ENCODE measurements at regions not wholly inside any gene's neighbourhood (a gene's known extent, or its start where the extent isn't known, plus 50 kb on each side); places are given as distances from the start of the nearest gene placed in this dataset.

DNA sequence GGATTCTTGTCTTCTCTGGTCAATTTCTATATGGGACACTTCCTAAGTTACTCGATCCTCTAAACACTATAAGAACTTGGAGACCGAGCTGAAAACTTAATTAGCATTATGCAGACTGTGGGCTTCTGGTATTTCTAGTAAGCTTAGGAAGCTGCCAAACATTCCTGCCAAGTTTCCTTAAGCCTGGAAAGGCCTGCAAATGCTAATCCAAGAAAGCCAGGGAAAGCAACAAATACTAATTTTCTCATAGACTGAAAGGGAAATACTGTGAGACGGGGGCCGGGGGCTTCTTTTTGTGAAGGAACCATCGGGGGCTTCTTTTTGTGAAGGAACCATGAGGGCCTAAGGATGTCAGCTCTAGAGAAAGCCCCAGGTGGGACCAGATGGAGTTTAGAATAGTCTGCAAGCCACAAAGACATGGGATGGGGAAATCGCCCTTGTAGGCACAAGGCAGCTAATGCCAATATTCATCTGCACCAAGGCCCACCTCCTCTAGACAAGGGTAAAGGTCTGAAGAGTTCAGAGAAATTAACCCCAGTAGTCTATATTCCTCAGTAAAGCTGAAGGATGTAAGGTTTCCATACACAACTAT is 332.4 kb upstream of the PRDM1 start:
- ATAC-seq = no peak
- POLR2A ChIA-PET = no interaction called here
- H3K27ac Mint-ChIP-seq = no peak overlapping the region

DNA sequence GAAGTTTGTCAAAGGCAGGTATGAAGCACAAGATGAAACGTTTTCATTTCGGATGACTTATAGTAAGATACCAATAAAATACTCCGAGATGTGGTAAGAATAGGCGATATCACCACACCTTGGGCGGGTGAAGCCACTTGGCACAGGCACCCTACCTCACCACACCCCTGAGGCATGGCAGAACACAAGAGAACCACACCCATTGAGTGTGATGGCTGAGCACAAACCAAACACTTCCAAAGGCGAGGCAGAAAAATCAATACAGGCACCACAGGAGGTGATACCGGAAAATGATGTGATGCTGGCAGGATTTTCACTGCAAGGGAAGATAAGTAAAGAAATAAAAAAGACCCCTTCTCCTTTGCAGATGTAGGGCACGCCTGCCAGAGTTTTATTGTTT is 332.9 kb upstream of the PRDM1 start:
- no peak for DNase-seq
- Mint-ChIP-seq H3K27me3 (ENCODE audit: low read depth) (peaks cover 5% of the 10 kb centered on the region), H3K36me3 (ENCODE audit: low read depth) (peaks cover 6% of the 10 kb centered on the region), H3K4me3 (no peak overlapping the region), H3K9me3 (ENCODE audit: insufficient read depth) (no peaks in the 10 kb centered on the region), H3K27ac (no peak overlapping the region), H3K4me1 (ENCODE audit: low read depth) (peaks cover 16% of the 10 kb centered on the region)
- ChIA-PET POLR2A (no interaction called here), CTCF (interaction anchor here (0.6 kb wide), 1 partner anchor 470 kb away, joined by 3 read pairs; no protein-coding TSS in a partner anchor)
- ATAC-seq = no peak

More for the DNA sequence above, 332.4 kb upstream of the PRDM1 start:
- no peak overlapping the region for H3K4me3 Mint-ChIP-seq
- H3K9me3 Mint-ChIP-seq (ENCODE audit: insufficient read depth) = no peaks in the 10 kb centered on the region
- H3K36me3 Mint-ChIP-seq (ENCODE audit: low read depth) = peaks cover 6% of the 10 kb centered on the region
- DNase-seq = no peak
- CTCF ChIA-PET = interaction anchor here (1.3 kb wide), 1 partner anchor 24 kb away, joined by 3 read pairs; no protein-coding TSS in a partner anchor
- peaks cover 17% of the 10 kb centered on the region for H3K4me1 Mint-ChIP-seq (ENCODE audit: low read depth)
- peaks cover under 1% of the 10 kb centered on the region for H3K27me3 Mint-ChIP-seq (ENCODE audit: low read depth)

- peaks cover 3% of the 10 kb centered on the region for H3K36me3 Mint-ChIP-seq (ENCODE audit: low read depth)
- no peak overlapping the region for H3K4me3 Mint-ChIP-seq
- peaks cover 14% of the 10 kb centered on the region for H3K27me3 Mint-ChIP-seq (ENCODE audit: low read depth)
- ChIA-PET CTCF (no interaction called here), POLR2A (no interaction called here)
- no peak overlapping the region for H3K27ac Mint-ChIP-seq
- H3K9me3 Mint-ChIP-seq (ENCODE audit: insufficient read depth) = no peaks in the 10 kb centered on the region
- peaks cover 7% of the 10 kb centered on the region for H3K4me1 Mint-ChIP-seq (ENCODE audit: low read depth)
- ATAC-seq = no peak
- no peak for DNase-seq
Observed at GRCh38 chr6:105750089-105750488, 336.0 kb upstream of the PRDM1 start.

DNA sequence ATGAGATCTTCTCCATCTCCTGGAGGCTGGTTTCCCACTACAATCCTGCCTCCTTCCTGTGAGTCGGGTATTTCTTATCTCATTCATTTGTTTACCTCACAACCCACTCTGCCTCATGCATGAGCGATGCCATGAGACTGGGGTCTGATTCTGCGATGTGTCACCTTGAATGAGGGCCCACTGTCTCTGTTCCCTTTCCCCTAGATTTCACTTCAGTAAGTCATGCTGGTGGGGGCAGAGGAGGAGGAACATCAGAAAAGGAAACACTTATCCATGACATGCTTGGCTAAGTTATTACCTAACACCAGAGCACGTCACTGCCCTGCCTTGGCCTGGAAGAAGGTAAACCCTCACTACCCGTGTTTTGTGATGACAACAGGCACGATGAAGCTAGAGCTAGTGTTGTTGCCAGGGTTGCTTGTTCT is 337.4 kb upstream of the PRDM1 start:
- no peak for DNase-seq
- ChIA-PET POLR2A (no interaction called here), CTCF (no interaction called here)
- Mint-ChIP-seq H3K4me3 (no peak overlapping the region), H3K27ac (no peak overlapping the region), H3K27me3 (ENCODE audit: low read depth) (peaks cover 16% of the 10 kb centered on the region), H3K9me3 (ENCODE audit: insufficient read depth) (no peaks in the 10 kb centered on the region), H3K36me3 (ENCODE audit: low read depth) (peaks cover 3% of the 10 kb centered on the region), H3K4me1 (ENCODE audit: low read depth) (peaks cover 18% of the 10 kb centered on the region)
- ATAC-seq = no peak

DNA sequence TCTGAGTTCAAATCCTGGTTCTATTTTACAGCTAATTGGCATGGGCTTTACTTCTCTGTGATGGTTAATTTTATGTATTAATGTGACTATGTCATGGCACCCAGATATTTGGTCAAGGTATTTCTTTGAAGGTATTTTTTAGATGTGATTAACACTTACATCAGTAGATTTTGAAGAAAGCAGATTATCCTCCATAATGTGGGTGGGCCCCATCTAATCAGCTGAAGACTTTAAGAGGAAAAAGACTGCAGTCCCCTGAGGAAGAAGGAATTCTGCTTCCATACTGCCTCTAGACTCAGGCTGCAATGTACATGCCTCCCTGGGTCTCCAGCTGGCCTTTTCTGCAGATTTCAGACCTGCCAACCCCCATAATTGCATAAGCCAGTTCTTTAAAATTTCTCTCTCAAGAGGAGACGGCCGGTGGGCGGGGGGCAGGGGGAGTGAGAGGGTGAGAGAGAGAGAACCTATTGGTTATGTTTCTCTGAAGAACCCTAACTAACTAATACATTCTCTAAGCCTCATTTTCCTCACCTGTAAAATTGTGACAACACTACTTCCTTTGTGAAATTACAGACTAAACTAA is 338.2 kb upstream of the PRDM1 start:
- POLR2A ChIA-PET = interaction anchor here (0.7 kb wide), 1 partner anchor 222 kb away, joined by 3 read pairs; no protein-coding TSS in a partner anchor
- CTCF ChIA-PET = no interaction called here
- H3K27ac Mint-ChIP-seq = no peak overlapping the region
- no peak overlapping the region for H3K4me3 Mint-ChIP-seq
- H3K4me1 Mint-ChIP-seq (ENCODE audit: low read depth) = peaks cover 19% of the 10 kb centered on the region
- DNase-seq (no peak), ATAC-seq (no peak)
- no peaks in the 10 kb centered on the region for H3K9me3 Mint-ChIP-seq (ENCODE audit: insufficient read depth)
- peaks cover 16% of the 10 kb centered on the region for H3K27me3 Mint-ChIP-seq (ENCODE audit: low read depth)
- H3K36me3 Mint-ChIP-seq (ENCODE audit: low read depth) = peaks cover 3% of the 10 kb centered on the region

DNA sequence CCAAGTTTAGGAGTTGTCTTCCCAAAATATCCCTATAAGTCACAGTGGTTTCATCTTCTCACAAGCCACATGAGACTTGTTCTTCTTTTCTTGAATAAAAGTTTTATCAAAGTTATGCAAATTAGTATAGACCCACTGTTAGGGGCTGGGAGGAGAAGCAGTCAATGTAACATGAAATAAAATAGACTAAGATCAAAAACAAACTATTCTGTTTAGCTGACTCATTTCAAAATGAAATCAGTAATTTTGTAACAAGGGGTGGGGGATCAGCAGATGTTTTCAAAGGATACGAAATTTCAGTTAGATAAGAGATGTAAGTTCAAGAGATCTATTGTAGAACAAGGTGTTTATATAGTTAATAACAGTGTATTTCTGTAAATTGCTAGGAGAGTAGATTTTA is 339.6 kb upstream of the PRDM1 start:
- H3K36me3 Mint-ChIP-seq (ENCODE audit: low read depth) = no peaks in the 10 kb centered on the region
- DNase-seq = no peak
- POLR2A ChIA-PET = no interaction called here
- H3K27me3 Mint-ChIP-seq (ENCODE audit: low read depth) = peaks cover 17% of the 10 kb centered on the region
- peaks cover 19% of the 10 kb centered on the region for H3K4me1 Mint-ChIP-seq (ENCODE audit: low read depth)
- CTCF ChIA-PET = no interaction called here
- ATAC-seq = no peak
- H3K27ac Mint-ChIP-seq = no peak overlapping the region
- no peaks in the 10 kb centered on the region for H3K9me3 Mint-ChIP-seq (ENCODE audit: insufficient read depth)
- H3K4me3 Mint-ChIP-seq = no peak overlapping the region

DNA sequence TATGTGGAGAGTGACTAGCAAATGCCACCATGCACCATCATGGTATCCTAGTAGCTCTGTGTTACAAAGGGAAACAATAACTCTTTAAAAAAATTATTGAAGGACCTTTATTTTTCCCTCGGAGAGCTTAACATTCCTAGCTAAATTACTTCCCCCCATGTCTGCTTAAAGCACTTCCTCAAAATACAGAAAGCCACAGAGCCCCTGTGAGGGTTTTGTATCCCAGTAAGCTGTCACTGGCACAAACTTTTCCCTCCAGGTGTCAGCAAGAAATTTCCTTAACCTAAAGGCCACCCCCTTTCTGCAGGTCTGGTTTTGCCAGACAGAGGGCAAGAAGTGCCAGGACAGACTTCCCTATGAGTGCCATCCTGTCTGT is 340.0 kb upstream of the PRDM1 start:
- CTCF ChIA-PET = no interaction called here
- H3K27ac Mint-ChIP-seq = no peak overlapping the region

GRCh38 chr6:105745464-105746129 is 340.5 kb upstream of the PRDM1 start:
- Mint-ChIP-seq H3K27me3 (ENCODE audit: low read depth) (peaks cover 18% of the 10 kb centered on the region), H3K9me3 (ENCODE audit: insufficient read depth) (no peaks in the 10 kb centered on the region), H3K4me1 (ENCODE audit: low read depth) (peaks cover 19% of the 10 kb centered on the region), H3K27ac (no peak overlapping the region), H3K4me3 (no peak overlapping the region), H3K36me3 (ENCODE audit: low read depth) (no peaks in the 10 kb centered on the region)
- CTCF ChIA-PET = interaction anchor here (0.6 kb wide), 1 partner anchor 93 kb away, joined by 3 read pairs; no protein-coding TSS in a partner anchor
- ATAC-seq = no peak
- POLR2A ChIA-PET = interaction anchor here (0.7 kb wide), 1 partner anchor 41 kb away, joined by 3 read pairs; no protein-coding TSS in a partner anchor
- DNase-seq = no peak

More for the DNA sequence above, 340.0 kb upstream of the PRDM1 start:
- no peak overlapping the region for H3K4me3 Mint-ChIP-seq
- POLR2A ChIA-PET = no interaction called here
- peaks cover 18% of the 10 kb centered on the region for H3K27me3 Mint-ChIP-seq (ENCODE audit: low read depth)
- DNase-seq (no peak), ATAC-seq (no peak)
- no peaks in the 10 kb centered on the region for H3K9me3 Mint-ChIP-seq (ENCODE audit: insufficient read depth)
- peaks cover 19% of the 10 kb centered on the region for H3K4me1 Mint-ChIP-seq (ENCODE audit: low read depth)
- H3K36me3 Mint-ChIP-seq (ENCODE audit: low read depth) = no peaks in the 10 kb centered on the region

GRCh38 chr6:105744815-105745214 is 341.3 kb upstream of the PRDM1 start:
- Mint-ChIP-seq H3K27ac (no peak overlapping the region), H3K9me3 (ENCODE audit: insufficient read depth) (no peaks in the 10 kb centered on the region), H3K36me3 (ENCODE audit: low read depth) (no peaks in the 10 kb centered on the region), H3K4me3 (no peak overlapping the region), H3K27me3 (ENCODE audit: low read depth) (peaks cover 18% of the 10 kb centered on the region), H3K4me1 (ENCODE audit: low read depth) (peaks cover 19% of the 10 kb centered on the region)
- CTCF ChIA-PET = interaction anchor here (0.6 to 1.1 kb wide), 4 partner anchors 10 to 93 kb away, joined by 3 to 4 read pairs (median 4); no protein-coding TSS in a partner anchor
- ATAC-seq (no peak), DNase-seq (no peak)
- POLR2A ChIA-PET = interaction anchor here (0.7 kb wide), 1 partner anchor 42 kb away, joined by 3 read pairs; no protein-coding TSS in a partner anchor

DNA sequence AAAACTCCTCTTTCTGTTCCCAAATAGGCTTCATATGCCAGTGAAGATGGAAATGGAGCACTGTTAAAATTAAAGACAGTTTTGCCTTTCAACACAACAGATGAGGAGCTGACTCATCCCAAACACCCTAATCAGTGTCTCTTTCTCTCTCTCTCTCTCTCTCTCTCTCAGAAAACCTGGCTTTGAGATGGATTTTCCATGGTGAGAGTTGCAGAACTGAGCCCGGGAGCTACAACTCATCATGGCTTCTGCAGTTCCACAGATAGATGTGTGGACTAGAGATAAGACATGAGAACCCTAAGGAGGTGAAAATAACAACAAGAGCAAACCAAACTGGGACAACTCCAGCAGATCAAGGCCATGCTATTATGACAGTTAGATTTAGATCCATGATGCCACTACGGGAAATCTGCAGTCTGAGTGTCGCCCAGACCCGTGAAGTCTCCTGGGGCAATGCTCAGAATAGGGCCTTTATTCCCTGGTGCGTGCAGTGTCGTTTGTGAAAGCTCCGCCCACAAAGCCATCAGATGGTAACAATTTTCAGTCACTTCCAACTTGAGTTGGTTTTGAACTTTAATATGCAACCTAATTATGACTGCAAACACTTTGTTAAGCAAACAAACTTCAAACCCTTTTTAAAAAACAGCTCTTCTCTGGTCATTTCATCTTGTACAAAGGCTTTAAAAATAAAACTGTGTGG is 338.2 kb upstream of the PREP start:
- no peak for DNase-seq
- peaks cover 35% of the 10 kb centered on the region for H3K4me1 Mint-ChIP-seq (ENCODE audit: low read depth)
- peaks cover 9% of the 10 kb centered on the region for H3K27me3 Mint-ChIP-seq (ENCODE audit: low read depth)
- no peak for ATAC-seq
- no peak overlapping the region for H3K4me3 Mint-ChIP-seq
- CTCF ChIA-PET = no interaction called here
- H3K9me3 Mint-ChIP-seq (ENCODE audit: insufficient read depth) = no peaks in the 10 kb centered on the region
- peaks cover 5% of the 10 kb centered on the region for H3K36me3 Mint-ChIP-seq (ENCODE audit: low read depth)
- no peak overlapping the region for H3K27ac Mint-ChIP-seq
- POLR2A ChIA-PET = no interaction called here

DNA sequence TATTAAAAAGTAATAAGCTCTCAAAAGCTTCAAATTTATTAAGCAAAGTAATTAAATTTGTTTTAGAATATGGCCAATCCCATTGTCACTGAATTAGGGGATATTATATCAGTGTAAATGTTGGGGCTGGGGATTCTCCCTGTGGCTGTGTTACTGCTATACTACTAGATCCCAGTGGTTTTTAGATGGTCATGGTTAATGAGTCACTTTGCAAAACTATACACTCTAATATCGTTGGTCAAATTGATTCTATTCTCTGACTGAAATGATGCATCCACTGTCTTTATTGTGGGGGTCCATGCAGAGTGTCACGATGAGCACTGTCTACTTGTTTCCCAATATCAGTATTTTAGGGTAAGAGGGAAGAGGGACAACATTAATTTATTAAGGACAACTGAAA is 336.9 kb upstream of the PREP start:
- H3K27ac Mint-ChIP-seq = no peak overlapping the region
- no peak overlapping the region for H3K4me3 Mint-ChIP-seq
- ATAC-seq (no peak), DNase-seq (no peak)
- H3K27me3 Mint-ChIP-seq (ENCODE audit: low read depth) = peaks cover 4% of the 10 kb centered on the region
- peaks cover 5% of the 10 kb centered on the region for H3K36me3 Mint-ChIP-seq (ENCODE audit: low read depth)
- no peaks in the 10 kb centered on the region for H3K9me3 Mint-ChIP-seq (ENCODE audit: insufficient read depth)
- ChIA-PET CTCF (interaction anchor here (1.0 kb wide), 1 partner anchor 483 kb away, joined by 3 read pairs; no protein-coding TSS in a partner anchor), POLR2A (no interaction called here)
- peaks cover 25% of the 10 kb centered on the region for H3K4me1 Mint-ChIP-seq (ENCODE audit: low read depth)

Data from activated CD8-positive, alpha-beta T cell treated with anti-CD3 and anti-CD28 coated beads, Interleukin-2, amount 10 ng/mL, durations not matched to agents 7 days and 5 days (primary cell).